Suprapubic skin (tissue), 4 donors: ENCODE measurements at regions not wholly inside any gene's neighbourhood (a gene's known extent, or its start where the extent isn't known, plus 50 kb on each side); places are given as distances from the start of the nearest gene placed in this dataset.

Experiments used
- EP300 ChIP-seq: sonication (generic); formaldehyde crosslinking; IDR thresholded peaks from one replicate; pipeline ENCODE4 v1.6.1; 2017; ENCODE audit warnings: antibody characterized with exemption
- POLR2A ChIP-seq, 2 donors: fragments of 450-650 bp; IDR thresholded peaks; one replicate each; pipeline ENCODE4 v1.6.1; 2017; ENCODE audit warnings: antibody characterized with exemption in 2 of 2, mild to moderate bottlenecking in 2 of 2, moderate library complexity in 2 of 2
- POLR2AphosphoS5 ChIP-seq, 3 donors: sonication (generic); formaldehyde crosslinking; IDR thresholded peaks; one replicate each; pipeline ENCODE4 v1.6.1; 2017; ENCODE audit warnings: antibody characterized with exemption in 3 of 3
- TF ChIP-seq, protein P1 (sequence below), 2 donors: fragments of 200-600 bp in 1 of 2; fragments of 450-650 bp in 1 of 2; sonication (generic) in 1 of 2; IDR thresholded peaks; one replicate each; pipeline ENCODE4 v1.5.1; 2016 to 2019; ENCODE audit warnings: antibody characterized with exemption in 2 of 2, mild to moderate bottlenecking in 1 of 2, moderate library complexity in 1 of 2

DNA sequence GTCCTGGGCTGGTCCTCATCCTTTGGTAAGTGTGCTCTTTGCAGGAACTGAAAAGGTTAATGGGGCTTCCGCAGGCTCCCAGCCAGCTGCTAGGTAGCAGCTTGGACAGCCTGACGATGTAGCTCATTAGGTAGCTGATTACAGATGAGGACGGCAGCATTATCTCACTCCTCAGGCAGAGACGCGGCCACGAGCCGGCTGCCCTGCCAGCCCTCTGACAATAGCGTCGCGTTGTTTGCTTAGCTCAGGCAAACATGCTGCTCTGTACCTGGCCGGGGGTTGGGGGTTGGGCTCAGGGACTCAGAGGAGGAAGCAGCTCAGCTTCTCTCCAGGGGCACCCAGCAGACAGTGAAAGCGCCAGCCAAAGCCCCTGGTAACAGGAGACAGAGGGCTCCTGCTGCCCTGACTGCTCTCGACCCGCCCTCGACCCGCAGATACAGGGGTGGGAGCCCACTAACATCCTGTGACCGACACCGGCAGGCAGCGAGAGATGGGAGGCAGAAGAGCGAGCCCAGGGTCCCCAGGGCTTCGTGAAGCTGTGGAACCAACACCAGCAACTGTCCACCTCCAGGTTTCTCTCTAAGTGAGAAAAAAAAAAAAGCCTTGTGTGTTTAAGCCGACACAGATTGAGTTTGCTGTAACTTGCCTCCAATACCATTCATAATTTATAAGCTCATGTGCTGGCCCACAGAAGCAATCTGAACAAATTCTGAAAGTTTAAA is 53.4 kb upstream of the DLK1 start:
- no peak for TF ChIP-seq POLR2A (IDR thresholded peaks at IDR 0.05)
- TF ChIP-seq, protein P1, sequence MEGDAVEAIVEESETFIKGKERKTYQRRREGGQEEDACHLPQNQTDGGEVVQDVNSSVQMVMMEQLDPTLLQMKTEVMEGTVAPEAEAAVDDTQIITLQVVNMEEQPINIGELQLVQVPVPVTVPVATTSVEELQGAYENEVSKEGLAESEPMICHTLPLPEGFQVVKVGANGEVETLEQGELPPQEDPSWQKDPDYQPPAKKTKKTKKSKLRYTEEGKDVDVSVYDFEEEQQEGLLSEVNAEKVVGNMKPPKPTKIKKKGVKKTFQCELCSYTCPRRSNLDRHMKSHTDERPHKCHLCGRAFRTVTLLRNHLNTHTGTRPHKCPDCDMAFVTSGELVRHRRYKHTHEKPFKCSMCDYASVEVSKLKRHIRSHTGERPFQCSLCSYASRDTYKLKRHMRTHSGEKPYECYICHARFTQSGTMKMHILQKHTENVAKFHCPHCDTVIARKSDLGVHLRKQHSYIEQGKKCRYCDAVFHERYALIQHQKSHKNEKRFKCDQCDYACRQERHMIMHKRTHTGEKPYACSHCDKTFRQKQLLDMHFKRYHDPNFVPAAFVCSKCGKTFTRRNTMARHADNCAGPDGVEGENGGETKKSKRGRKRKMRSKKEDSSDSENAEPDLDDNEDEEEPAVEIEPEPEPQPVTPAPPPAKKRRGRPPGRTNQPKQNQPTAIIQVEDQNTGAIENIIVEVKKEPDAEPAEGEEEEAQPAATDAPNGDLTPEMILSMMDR (IDR thresholded peaks at IDR 0.05): no peak
- no peak for TF ChIP-seq EP300
- no peak for TF ChIP-seq POLR2AphosphoS5 (IDR thresholded peaks at IDR 0.05)
